HG03139 (cell line): ENCODE measurements at regions not wholly inside any gene's neighbourhood (a gene's known extent, or its start where the extent isn't known, plus 50 kb on each side); places are given as distances from the start of the nearest gene placed in this dataset.
"Not testable (repeated sequence)": the region's sequence is repeated elsewhere in the genome, so short reads cannot be mapped to it uniquely, and the experiment has no call there.

ENCODE experiments used
- ATAC-seq: cut with Tn5 transposase; IDR thresholded peaks from one replicate; pipeline ENCODE4 v1.9.1; 2021; ENCODE audit not compliant: unreplicated experiment

- ATAC-seq, result no peak
Observed at GRCh38 chr13:44756276-44756810, 180.2 kb upstream of the TSC22D1 start.

GRCh38 chr13:44755872-44756271 is 179.7 kb upstream of the TSC22D1 start:
- no peak for ATAC-seq

GRCh38 chr13:44752164-44752563 is 176.0 kb upstream of the TSC22D1 start:
- no peak for ATAC-seq

- no peak for ATAC-seq
Observed at GRCh38 chr13:44750630-44751029, 174.5 kb upstream of the TSC22D1 start.

GRCh38 chr13:44749906-44750305 is 173.8 kb upstream of the TSC22D1 start:
- ATAC-seq, result no peak

GRCh38 chr13:44748439-44748838 is 172.3 kb upstream of the TSC22D1 start:
- ATAC-seq, result no peak

GRCh38 chr13:44747179-44747578 is 171.0 kb upstream of the TSC22D1 start:
- ATAC-seq, result no peak

GRCh38 chr13:44746690-44747089 is 170.6 kb upstream of the TSC22D1 start:
- ATAC-seq, result no peak

- ATAC-seq, result no peak
Observed at GRCh38 chr13:44744880-44745633, 168.9 kb upstream of the TSC22D1 start.

GRCh38 chr13:44739539-44739938 is 163.4 kb upstream of the TSC22D1 start:
- no peak for ATAC-seq

GRCh38 chr13:44739120-44739519 is 163.0 kb upstream of the TSC22D1 start:
- ATAC-seq, result no peak

- ATAC-seq, result no peak
Observed at GRCh38 chr13:44738463-44738862, 162.3 kb upstream of the TSC22D1 start.

GRCh38 chr13:44735806-44736205 is 159.7 kb upstream of the TSC22D1 start:
- ATAC-seq, result no peak

- no peak for ATAC-seq
Observed at GRCh38 chr13:44734201-44734707, 158.1 kb upstream of the TSC22D1 start.

- no peak for ATAC-seq
Observed at GRCh38 chr13:44732503-44733098, 156.5 kb upstream of the TSC22D1 start.

GRCh38 chr13:44730851-44731250 is 154.7 kb upstream of the TSC22D1 start:
- ATAC-seq, result no peak

GRCh38 chr13:44730099-44730498 is 154.0 kb upstream of the TSC22D1 start:
- no peak for ATAC-seq

GRCh38 chr13:44727591-44727990 is 151.5 kb upstream of the TSC22D1 start:
- not testable (repeated sequence) for ATAC-seq

GRCh38 chr13:44726778-44727177 is 150.6 kb upstream of the TSC22D1 start:
- ATAC-seq, result no peak

- no peak for ATAC-seq
Observed at GRCh38 chr13:44726214-44726613, 150.1 kb upstream of the TSC22D1 start.

GRCh38 chr13:44719857-44720671 is 143.9 kb upstream of the TSC22D1 start:
- ATAC-seq, result no peak
